ENCODE measurements at regions not wholly inside any gene's neighbourhood (a gene's known extent, or its start where the extent isn't known, plus 50 kb on each side); places are given as distances from the start of the nearest gene placed in this dataset.

DNA sequence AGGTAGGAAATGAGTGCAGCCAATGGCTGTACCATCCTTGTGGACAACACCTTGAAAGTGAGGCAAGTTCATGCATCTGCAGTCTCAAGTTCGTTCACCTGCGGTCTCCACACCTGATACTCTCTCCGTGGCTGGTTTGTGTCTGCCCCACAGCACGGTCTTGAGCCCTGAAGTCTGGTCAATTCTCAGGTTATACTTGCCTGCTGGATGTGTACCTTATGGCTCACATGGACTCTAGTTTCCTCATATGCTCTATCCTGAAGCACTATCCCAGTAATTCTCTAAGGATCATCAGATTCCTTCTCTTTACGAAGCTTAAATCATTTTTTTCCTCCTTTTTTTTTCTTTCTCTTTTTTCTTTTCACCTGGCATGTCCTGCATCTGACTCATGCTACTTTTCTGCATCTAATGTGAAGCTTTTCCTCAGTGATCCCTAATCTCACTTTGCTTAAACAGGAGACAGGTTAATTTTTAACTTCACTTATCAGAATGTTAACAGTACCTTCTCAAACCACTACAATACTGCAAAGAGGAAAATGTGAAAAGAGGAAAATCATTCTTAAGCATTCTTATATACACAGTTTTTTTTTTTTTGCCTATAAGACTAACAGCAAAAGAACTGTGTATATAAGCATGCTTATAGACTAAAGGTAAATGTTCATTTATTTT, 511.2 kb downstream of the SOX11 start:
- no peak for DNase-seq (ENCODE audit: low spot score)

DNA sequence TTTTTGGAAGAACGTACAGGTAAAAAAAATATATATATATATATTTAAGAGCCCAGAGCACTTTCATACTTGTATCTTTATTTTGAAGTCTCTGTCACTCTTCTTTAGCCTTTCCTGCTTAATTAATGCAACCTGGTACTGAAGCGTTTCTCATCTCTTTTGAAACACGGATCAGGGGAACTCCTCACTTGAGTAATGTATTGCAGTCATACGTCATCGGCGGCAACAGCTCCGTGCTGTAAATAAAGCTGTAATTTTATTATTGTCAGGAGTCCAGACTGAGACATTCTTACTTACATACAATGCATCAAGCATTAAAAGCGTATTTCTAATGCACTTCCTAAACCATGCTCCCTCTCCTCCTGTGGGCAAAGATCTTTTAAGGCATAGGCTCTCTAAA, 514.7 kb downstream of the SOX11 start:
- DNase-seq (ENCODE audit: low spot score): no peak

DNA sequence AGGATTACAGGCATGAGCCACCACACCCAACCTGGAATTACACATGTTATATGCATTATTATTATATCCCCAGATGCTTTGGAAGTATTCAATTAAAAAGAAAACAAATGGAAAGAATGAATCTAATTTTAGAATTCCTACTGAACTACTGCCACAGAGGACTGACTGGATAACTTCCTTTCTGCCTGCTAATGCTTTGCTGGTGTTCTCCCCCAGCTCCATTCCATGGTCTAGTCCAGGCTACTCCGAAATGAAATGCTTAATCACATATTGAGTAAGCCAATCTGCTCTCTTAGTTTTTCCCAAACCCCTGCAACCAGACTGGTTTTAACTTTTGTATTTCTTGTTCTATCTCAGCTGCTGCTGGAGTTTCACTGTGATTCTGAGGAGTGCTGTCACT, 519.1 kb downstream of the SOX11 start:
- DNase-seq (ENCODE audit: low spot score): no peak

DNA sequence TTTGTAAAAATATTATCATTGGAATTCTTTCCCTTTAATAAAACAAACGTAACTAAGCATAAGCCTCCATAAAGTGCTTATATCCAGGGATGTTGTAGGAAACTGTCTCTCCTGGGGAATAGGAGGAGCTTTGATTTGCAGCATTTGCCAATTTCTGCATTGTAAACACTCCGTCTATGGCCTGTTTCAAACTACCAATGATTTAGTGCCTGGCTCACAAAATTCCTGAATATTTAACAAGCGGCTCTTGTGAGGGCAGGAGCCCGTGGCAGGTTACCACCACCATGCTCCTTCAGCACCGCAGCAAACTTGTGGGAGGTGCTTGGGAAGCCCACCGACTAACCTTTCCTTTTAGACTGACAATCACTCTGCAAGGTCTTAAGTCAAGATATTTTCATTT, 520.3 kb downstream of the SOX11 start:
- no peak for DNase-seq (ENCODE audit: low spot score)

DNA sequence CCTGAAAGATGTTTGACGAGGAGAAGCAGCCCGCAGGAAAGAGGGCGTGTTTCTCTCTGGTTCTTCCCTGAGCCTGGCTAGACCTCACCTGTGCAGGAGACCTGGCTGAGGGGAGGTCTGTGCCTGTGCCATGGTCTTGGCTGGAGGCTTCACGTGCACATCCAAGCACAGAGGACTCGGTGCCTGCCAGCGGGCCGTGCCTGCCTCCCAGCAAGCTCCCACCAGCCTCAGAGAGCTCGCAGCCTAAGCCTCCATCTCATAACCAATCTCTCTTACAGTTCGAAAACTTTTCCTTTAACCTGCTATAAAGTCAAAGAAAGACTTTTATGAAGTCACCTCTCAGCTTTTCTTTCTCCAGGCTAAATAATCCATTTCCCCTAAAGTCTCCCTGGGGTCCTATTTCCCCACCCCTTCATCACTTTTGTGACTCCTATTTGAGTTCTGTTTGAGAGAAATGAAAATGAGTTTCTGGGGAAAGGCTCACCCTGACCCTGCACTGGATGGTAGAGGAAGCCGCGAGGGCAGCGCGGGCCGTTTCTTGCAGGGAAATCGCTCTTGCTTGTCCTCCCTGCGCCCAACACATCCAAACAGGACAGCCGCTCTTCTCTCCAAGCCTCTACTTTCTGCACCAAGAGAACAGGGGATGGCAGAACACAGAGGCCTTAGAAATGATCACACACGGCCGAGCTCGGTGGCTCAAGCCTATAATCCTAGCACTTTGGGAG, 521.0 kb downstream of the SOX11 start:
- no peak for DNase-seq (ENCODE audit: low spot score)

DNA sequence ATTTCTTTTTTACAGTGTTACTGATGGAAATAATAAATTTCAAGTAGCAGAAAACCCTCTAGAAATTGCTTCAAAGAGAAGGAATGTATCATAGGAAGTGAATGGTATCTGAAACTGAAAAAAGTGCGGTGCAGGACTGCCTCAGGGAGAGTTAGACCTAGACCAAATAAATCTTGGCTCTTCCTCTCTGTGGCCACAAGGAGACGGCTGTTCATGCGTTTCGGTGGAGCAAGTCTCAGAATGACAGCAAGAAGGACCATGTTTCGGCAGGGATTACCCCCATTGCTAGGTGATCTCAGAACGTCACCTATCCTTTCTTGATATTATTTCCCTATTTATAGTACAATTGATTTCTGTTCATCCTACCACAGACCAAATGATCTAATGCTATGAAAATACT, 522.3 kb downstream of the SOX11 start:
- DNase-seq (ENCODE audit: low spot score): no peak

DNA sequence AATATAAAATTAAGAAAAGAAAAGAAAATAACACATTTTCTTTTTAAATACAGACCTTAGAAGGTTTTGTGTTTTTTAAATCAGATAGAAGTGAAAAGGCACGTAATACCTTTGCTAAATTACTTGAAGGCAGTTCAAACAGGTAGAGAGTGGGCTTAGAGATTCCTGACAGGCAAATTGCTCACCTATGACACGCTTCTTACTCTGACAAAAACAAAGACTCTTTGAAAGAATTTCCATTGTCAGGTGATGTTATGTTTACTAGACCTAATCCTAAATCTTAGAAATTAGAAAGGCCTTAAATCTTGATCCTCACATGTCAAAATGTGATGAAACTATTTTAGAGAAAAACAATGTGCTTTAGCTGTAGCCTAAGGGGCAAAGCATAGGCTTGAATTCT, 522.9 kb downstream of the SOX11 start:
- DNase-seq (ENCODE audit: low spot score): no peak

DNA sequence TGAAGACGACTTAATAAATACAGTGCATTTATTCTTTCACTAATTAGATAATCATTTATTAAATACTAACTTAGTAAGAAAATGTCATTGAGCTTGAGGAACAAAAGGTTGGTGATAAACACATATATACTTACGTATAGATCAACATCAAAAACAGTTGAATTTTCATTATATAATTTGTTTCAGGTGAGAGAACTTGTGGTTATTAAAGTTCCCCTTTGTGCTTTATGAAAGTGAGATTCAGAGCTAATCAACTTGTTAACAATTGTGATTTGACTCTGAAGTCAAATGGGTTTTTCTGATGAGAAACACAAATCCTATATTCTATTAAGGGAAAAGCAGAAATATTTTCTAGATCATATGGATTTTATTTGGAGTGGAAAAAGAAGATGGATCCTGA, 524.0 kb downstream of the SOX11 start:
- DNase-seq (ENCODE audit: low spot score): no peak

DNA sequence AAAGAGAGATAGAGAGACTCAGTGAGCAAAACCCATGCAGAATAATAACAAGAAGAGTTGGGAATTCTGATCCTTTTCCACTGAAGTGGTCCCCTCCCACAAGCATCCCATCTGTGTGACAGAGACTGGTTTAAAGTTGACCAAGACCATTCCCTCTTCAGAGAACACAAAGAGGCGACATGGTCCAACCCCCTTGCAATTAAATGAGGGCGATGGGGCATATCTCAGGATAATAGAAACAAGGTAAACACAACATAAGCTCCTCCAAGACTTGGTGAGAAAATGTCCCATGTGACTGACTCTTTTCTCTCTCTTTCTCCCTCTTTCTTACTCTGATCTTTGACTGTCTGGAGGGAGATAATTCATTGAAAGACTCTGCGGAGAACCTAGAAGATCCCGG, 526.7 kb downstream of the SOX11 start:
- DNase-seq (ENCODE audit: low spot score): no peak

DNA sequence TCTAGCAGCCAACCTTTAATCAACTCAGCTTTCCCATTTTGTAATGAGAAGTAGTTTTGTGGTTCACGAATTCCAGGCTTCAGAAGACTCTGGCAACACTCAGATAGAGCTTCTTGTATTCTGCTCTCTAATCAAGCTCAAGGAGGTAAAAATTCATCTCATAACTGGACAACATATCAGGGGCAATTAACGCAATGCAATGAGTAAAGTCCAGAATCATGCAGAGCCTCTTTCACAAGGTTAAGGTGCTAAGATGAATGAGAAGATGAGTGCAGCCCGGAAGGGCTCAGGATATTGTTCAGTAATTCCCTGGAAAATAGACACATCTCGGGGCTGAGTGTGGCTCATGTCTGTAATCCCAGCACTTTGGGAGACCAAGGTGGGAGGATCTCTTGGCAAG, 527.7 kb downstream of the SOX11 start:
- DNase-seq (ENCODE audit: low spot score): no peak

DNA sequence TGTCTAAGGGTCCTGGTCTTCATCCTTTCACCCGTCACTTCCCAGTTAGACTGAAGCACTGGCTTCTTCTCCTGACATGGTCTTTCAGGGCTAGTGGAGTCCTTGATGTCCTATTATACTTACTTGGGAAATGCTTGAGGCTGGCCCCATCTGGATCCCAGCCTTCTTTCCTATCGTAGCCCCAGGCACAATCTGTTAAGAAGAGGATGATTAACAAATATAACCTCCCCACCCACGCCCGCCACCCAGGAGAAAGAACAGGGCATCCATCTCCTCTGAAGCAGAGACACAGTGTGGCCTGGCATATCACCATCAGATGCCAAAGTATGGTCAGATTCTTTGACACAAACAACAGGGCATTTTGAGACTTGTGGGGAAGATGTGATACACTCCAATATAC, 530.1 kb downstream of the SOX11 start:
- DNase-seq (ENCODE audit: low spot score): no peak

DNA sequence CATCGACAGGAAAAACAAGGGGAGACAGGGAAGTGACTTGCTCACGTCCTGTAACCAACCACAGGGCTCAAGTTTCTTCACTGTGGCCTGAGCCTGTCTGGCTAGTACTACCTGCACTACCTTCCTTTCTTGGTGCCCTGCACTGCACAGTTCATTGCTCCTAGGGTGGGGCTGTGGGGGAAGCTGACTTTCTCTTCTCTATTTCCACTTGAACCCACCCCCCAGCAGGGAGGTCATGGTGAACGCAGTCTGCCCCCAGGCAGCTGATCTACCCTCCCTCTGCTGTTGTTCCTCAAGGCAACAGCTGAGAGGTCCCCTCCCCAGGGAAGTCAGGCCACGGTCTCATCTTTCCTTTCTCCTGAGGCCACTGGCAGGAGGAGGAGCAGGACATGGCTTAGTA, 532.1 kb downstream of the SOX11 start:
- DNase-seq (ENCODE audit: low spot score): no peak

DNA sequence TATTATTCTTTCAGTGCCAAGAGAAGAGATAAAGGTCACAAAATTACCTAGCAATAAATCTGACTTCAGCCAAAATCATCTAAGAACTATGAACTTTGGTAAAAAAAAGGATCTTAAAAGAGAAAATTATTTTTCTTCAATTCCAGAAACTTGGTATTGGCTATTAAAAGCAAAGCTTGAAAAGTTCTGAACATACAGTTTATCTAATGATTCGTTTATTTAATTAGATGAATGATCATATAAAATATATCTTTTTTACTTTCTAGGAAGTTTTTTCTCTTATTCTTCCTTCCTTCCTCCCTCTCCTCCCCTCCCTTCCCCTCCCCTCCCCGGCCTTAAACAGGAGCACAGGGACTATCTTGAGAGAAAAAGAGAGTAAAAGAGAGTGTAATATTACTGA, 536.1 kb downstream of the SOX11 start:
- no peak for DNase-seq (ENCODE audit: low spot score)

DNA sequence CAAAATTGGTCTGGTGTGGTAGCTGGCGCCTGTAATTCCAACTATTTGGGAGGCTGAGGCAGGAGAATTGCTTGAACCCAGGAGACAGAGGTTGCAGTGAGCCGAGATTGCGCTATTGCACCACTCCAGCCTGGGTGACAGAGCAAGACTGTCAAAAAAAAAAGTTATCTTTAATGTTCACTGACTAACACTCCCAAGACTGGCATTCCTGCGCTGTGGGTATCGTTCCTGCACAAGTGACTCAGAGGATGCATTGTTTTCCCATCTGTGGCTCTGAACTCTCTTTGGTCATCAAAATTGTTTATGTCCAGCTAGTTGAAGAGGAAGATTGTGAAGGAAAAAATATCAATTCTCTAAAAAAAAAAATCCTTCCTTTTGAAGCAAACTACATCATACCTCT, 539.0 kb downstream of the SOX11 start:
- DNase-seq (ENCODE audit: low spot score): no peak

DNA sequence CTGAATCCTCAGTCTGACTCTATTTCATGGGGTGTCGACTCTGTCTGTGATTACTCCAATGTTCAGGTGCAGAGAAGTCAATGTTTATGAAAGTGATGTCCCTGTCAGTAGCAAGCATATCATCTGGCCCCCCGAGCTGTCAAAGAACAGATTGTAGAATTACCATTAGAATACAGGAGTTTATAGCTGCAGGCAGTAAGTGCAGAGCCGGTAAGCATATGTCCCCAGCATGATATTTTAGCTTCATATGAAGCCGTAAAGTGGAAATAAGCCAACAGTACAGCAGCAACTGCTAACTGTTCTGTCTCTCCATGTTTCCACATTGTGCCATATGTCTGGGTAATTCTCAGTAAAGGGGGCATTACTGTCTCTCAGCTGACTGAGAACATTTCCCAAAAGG, 541.8 kb downstream of the SOX11 start:
- no peak for DNase-seq (ENCODE audit: low spot score)

DNA sequence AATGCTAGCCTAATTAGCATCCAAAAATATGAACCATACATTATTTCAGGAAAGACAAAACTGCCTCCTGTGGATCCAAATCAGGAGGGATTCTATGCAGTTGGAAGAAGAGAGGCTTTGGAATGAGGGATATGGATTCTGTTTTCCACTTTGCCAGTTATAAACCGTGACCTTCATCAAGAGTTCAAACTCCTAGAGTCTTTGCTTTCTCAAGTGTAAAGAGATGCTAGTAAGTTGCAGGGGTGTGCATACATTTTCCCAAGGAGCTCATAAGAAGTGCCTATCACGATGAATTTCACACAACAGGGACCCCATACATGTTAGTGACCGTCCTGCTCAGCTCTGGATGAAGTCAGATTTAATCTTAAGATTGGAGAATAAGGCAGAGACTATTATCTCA, 542.5 kb downstream of the SOX11 start:
- DNase-seq (ENCODE audit: low spot score): no peak

DNA sequence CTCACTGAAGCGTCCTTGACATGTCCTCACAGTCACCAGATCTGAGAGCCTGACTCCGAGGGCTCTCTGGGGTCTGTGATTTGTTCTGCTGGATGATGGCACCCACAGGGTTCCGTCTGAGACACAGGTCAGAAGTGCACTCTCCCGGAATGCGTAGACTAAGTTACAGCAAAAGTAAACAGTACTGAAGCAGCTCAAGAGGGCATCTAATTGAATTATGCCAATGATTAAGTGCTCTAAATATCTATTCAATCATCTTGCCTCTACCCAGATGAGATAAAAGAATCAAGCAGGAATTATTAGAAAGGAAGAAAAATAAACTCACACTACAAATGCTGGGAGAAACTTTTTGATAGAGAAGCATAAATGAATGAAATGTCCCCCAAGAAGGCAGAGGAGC, 544.1 kb downstream of the SOX11 start:
- DNase-seq (ENCODE audit: low spot score): no peak

DNA sequence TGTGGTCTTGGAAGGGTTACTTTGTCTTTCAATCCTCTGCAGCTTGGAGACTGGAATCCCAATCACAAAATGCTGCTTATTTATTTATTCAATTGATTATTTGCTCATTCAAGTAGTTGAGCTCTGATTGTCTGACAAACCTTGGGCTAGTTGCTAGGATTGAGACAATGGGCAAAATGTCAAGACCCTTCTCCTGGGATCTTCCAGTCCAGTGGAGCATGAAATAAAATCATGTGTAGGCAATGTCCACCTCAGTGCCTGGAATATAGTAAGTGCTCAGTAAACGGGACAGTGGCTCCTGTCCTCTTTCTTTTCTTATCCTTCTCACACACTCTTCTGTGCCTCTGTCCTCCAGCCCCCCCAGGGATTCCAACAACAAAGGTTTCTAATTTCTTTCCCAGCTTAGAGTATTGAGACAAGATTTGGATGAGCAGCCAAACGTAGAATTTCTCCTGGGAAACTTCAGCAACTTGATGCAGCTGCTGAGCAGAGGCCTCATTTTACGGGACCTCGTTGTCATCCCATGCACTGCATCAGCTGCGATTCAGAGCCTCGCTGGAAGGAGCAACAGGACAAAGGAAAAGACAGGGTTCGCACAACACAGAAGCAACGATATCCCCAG, 545.0 kb downstream of the SOX11 start:
- no peak for DNase-seq (ENCODE audit: low spot score)

DNA sequence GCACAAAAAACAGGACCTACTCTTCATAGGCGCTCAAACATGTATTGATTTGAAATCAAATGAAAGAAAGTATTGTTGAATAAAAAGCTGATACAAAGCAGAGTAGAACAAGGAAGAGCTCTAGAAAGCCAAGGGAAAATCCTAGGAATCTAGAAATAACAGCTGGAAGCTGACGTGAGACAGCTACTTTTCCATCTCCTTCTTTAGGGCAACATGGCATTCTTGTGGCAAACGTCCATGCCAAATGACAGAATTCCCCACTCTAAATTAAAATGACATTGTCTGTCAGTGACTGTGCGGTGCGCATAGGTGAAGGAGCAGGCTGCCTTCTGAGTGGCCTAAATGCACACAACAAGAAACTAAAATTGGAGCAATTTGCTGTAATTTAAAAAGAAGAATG, 557.4 kb downstream of the SOX11 start:
- DNase-seq (ENCODE audit: low spot score): no peak

DNA sequence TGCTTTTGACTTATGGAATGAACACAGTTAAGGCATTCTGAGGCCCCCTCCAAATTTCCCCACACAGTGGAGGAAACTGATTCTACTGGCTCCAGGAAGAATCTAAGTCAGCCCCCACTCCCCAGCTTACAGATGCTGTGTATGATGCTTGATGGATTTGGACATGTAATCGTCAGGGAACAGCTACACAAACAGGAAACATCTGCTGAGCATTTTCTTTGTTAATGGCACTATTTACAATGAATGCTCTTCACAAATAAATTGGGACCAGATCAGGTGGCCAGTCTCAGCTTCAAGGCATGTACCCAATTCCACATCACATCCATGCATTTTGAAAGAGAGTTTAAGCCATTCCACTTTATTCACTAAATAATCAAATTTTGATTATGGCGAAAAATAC, 562.3 kb downstream of the SOX11 start:
- DNase-seq (ENCODE audit: low spot score): no peak

DNA sequence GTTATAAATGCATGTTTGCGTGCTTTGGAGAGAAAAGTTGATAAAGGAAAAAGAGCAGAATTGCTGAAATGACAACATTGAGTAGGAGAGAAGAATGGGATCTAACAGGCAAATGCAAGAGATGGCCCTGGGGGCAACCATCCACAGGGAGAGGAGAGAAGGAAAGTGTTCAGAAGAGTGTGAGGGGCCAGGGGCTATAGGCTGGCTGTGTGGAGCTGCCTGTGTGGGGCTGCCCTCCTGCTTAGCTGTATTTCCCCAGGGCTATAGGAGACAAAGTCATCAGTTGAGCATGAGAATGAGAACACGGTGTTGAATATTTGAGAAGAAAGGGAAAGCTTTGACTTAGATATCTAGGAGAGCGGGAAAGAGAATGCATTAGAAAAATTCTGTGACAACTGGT, 572.0 kb downstream of the SOX11 start:
- DNase-seq (ENCODE audit: low spot score): no peak

DNA sequence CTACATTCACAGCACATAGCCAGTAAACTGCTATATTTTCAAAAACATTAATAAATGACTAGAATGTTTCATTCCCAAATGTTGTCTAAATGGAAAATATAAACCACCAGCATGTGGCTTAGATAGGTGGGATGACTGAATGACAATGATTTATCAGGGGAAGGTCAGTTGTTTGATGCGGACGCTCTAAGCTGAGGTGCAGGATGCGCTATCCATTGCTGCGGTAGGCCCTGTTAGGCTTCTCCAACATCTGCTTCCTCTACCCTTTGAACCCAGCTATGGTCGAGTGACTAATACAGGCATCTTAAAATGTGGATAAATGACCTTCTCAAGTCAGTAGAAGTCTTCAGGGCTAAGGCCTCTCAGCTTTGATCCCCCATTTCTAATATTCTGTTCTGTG, 584.2 kb downstream of the CMPK2 start:
- no peak for DNase-seq (ENCODE audit: low spot score)

DNA sequence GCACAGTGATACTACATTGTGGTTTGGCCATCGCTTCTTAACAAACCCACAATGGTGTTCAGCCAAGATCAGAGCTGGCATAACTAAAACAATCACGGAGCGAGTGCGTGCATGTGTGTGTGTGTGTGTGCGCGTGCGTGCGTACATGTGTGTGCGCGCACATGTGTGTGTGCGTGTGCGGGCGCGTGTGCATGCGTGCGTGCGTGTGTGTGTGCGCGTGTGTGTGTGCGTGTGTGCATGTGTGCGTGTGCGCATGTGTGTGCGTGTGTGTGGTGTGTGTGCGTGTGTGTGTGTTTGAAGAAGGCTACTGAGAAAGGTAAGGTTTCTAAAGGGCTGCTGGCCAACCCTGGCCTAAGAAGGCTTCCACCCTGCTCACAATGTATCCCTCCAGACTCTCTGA, 582.4 kb downstream of the CMPK2 start:
- no peak for DNase-seq (ENCODE audit: low spot score)

DNA sequence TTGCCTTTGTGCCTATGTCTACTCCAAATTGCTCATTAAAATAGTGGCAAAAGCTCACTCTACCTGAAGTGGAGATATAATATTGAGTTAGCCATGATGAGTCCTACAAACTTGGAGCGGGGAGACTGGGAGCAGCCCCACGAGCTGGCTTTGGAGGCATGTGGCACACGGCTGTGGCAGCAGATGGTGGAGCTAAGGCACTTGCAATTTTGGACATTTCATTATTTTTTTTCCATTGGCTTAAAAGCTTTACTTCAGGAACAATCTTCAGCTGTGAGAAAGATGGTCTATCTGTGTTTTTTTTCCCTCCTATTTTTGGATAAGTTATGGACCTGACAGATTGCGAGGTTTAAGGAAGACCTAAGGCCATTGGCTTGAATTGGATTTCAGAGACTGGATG, 578.3 kb downstream of the CMPK2 start:
- DNase-seq (ENCODE audit: low spot score): no peak
